GM18508 (cell line): ENCODE measurements at regions not wholly inside any gene's neighbourhood (a gene's known extent, or its start where the extent isn't known, plus 50 kb on each side); places are given as distances from the start of the nearest gene placed in this dataset.

ENCODE experiments used
- ATAC-seq: cut with Tn5 transposase; IDR thresholded peaks from one replicate; pipeline ENCODE4 v1.9.1; 2021; ENCODE audit warnings: moderate number of reproducible peaks; ENCODE audit not compliant: insufficient read depth, unreplicated experiment

DNA sequence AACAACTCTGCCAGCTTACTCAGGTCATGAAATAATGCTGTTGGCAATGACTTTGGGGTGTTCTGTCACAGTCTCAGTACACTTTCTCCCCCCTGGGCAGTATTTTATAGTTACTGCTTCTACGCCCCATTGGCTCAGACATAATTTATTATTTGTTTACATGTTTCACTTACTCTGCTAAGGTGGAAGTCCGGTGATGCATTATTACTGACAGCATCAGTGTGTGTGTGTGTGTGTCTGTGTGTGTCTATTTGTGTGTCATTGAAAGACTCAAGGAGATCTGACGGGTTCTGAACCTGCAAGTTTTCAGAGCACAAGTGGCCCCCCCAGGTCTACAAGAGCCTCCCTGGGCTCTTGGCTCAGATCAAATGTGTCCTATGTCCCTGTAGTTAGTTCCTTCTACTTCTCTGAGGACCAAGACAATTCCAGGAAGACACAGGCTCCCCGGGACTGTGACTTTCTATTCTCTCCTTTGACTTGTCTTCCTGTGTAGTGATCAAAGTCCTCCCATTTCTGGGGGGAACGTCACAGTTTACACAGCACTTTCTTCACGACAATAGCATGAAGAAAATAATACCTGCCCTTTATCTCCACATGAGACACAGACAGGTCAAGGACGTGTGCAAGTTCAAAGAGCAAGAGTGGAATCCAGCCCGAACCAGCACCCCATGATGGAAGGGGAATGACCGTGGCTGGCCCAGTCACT, 283.7 kb upstream of the GATB start:
- no peak for ATAC-seq

DNA sequence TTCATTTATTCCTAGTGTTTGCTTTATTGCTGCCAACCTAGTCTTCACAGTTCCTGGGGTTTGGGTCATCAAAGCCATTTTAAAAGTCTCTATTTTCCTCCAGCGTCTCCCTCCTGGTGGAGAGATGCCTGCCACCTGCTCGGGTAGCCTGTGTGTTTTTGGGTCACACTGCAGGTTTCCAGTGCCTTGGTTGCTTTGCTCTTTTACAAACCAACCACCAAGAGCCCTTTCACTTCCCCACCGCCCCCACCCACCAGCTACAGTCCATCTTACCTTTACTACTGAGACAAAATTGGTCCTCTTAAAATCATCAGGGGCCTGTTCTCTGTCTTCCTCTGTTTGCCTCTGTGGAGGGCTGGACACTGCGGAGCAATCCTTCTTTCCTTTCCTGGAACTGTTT, 280.5 kb upstream of the GATB start:
- ATAC-seq: no peak

DNA sequence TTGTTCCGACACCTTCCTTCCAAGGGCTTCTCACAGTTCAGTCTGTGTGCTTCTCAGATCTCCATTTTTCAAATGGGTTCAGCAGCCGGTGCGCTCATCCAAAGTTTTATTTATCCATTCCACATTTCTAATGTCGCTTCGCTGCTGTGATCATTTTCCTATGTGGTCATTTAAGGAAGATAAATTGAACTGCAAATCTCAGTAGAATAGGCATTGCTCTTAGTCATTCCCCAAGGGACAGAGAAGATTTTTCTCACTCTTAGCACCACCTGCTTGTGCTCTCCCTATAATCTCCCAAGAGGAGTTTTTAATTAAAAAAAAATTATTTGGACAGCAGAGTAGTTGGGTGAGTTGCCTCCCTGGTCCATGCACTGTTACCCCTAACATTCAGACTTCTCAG, 278.9 kb upstream of the GATB start:
- no peak for ATAC-seq

DNA sequence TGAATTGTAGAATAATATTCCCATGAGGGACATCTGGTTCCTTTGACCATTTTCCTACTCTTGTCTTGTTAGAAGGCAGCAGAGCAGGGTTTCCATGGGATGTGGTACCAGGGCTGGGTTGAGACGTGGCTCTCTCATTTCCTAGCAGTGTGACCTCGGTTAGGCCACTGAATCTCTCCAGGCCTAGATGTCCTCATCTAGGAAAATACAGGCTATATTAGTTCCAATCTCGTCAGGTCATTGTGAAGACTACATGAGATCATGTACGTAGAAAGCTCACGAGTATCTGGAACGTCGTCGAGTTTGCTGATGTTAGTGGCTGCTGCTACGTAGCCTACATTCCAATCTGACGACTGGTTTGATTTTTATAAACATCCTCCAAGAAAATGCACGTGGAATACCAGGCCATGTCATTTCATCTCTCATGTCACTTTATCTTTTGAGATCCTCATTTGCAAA, 278.2 kb upstream of the GATB start:
- no peak for ATAC-seq

DNA sequence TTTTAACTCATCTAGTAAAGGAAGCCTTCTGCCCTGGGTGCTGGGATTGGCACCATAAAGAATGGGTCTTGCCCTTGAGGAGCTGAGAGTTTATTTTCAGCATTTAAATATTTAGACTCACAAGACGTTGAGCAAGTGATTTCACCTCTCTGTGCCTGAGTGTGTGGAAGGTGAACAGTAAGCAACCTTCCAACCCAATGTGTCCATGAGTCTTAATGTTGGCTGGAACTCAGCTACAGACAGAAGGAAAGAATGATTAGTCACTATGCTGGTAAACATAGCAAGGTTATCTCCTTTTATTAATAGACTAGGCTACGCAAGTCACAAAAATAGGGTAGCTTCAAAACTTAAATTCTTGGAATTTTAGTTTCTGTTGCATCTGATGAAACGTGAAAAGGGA, 277.4 kb upstream of the GATB start:
- no peak for ATAC-seq

DNA sequence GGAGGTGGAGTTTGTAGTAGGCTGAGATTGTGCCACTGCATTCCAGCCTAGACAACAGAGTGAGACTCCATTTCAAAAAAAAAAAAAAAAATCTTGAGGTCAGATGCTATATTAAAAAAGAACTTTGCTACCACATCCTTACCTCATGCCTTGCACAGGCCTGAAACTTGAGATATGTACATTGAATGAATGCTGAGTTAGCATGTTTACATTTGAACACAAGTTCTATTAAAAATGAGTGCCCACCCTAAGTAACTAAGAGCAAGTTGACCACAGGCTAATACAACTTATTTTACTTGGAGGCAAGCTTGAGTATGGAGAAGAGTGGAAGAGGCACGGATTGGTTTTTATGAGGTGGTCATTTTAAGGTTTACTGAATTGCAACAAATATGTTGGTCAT, 276.6 kb upstream of the GATB start:
- no peak for ATAC-seq

DNA sequence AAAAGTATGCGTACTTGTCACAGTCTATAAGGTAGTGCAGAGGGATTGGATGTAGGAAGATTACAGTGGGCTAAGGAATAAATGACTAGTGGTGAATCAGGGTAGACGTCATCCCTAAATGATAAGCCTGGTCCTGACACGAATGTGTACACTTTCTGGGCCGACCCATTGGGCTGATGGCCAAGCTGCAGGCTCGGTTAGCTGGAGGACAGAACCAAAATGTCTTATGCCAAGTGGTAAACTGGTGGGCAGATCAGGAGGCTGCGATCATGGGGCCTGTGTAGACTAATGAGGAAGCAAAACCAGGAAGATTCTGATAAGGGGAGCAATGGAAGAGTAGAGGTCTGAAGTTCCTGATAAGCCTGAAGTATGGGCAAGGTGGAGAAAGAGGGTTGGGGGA, 272.8 kb upstream of the GATB start:
- ATAC-seq: no peak

DNA sequence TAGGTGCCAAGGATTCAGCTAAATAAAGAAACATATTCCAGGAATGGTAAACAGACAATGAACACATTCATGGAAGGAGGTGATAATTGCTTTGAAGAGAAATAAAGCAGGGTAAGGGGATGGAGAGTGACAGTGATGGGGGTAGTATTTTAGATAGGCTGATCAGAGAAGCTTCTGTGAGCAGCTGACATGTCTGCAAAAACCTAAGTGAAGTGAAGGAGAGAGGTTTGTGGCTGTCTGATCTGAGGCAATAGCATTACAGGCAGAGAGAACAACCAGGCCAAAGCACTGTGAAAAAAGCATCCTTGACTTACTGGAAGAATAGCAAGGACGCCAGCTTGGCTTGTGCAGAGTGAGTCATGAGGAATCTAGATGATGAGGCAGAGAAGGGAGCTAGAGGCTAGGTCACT, 271.9 kb upstream of the GATB start:
- ATAC-seq: no peak

DNA sequence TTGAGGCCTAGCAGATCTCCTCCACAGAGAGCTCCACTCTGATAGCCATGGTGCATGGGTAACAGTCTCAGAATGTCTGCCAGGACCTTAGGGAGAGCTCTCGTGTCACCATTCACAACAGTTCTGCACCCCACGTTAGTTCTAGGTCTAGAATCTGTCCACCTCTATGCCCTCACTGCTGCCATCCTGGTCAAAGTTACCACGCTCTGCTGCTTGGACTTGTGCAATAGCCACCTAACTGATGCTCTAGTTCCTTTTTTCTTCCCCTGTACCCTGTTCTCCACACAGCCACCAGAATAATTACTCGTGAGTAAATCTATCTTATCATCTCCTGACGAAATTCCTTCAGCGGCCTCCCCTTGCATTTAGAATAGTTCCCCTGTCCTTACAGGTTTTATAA, 268.8 kb upstream of the GATB start:
- no peak for ATAC-seq

DNA sequence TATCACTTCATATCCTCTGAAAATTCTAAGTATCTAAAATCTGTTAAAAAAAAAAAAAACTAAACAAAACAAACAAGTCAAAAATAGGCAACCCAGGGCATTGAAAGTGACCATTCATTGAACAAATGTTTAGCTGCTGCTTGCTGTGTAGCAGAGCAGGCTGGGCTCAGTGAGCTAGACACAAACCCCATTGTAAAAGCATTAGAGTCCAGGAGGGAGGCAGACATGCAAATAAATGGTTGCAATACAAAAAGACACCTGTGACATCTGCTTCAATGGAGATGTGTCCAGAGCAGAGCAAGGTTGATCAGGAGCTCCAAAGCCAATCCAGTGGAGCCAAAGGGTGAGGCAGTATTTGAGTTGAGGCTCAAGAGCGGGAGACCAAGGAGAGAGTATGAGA, 267.3 kb upstream of the GATB start:
- no peak for ATAC-seq

DNA sequence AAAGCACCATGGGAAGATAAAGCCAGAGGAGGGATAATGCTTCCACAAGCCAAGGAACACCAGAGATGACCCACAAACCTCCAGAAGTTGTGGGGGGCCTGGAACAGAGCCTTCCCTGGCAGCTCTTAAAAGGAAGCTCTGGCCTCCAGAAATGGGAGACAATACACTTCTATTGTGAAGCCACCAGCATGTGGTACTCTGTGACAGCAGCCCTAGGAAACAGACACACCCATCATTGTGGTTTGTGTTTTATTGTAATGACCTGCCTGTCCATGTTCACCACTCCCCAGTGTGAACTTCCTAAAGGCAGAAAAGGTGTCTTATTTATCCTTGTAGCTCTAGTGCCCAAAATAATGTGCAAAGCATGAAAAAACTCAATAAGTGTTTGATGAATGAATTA, 264.1 kb upstream of the GATB start:
- ATAC-seq: no peak

DNA sequence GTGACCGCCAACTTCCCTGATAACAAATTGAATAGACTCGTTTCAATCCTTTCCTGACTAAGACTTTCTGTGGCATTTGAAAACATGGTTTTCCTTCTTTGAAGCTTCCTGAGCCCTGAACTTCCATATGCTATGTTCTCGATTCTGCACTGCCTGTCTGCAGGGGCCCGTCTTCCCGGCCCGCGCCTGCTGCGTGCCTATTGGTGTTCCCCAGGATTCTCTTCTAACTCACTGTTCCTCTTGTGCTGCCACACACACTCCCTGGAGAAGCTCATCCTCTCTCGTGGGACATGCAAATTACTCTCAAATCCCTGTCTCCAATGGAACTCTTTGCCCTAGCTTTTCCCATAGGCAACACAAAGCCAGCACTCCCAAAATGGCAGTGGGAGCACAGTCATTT, 262.9 kb upstream of the GATB start:
- ATAC-seq: no peak

DNA sequence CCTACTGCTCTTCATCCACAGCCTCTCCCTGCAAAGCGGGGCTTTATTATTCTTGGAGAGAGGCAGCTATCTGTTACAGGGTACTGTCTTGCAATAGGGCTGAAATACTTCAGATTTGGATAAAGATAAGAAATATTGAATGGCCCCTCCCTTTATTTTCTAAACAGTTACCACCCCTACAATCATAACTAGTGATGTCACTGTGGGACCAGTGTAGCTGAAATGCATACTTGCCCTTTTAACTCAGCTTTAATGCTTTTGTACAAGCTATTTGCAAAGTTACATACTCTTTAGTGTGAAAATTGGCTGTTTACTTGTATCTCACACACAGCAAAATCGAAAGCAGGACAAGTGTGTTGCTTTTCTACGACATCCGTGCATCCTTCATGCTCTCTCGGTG, 261.7 kb upstream of the GATB start:
- ATAC-seq: no peak

DNA sequence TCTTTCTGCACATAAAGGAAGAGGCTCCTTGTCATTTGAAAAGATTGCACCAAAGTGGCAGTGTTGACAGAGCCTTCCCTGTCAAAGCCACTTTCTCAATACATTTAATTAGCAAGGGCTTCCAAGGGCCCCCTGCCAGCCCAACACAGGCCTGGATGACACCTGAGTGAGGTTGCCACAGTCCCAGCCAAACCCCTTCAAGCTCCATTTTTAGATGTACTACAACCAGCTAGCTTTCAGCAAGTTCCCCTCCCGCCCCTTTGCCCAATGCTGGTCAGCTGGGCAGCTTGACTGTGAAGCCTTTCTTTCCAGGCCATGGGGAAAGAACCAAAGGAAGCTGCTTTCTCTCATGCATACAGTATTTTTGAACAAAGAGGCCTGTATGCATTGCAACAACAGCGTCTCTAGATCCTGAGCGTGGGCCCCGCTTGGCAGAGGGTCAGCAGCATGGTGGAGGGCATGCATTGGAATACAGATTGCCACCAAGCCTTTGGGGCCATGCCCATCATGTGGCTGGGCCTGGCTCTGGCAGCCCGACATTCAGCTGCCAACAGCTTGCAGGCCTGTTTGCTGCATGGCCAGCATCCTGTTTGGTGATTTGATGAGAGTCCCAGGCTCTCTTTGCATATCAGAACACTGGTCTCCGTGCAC, 261.1 kb upstream of the GATB start:
- no peak for ATAC-seq

DNA sequence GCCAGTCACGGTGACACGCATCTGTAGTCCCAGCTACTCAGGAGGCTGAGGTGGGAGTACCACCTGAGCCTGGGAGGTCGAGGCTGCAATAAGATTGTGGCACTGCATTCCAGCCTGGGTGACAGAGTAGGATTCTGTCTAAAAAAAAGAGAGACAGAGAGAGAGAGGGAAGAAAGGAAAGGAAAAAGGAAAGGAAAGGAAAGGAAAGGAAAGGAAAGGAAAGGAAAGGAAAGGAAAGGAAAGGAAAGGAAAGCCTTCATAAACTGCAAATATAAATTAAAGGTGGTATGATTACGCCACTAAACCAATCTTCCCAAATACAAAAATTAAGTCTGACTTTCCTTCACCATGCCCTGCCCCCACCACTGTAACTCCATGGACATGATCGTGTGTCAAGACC, 259.3 kb upstream of the GATB start:
- no peak for ATAC-seq

DNA sequence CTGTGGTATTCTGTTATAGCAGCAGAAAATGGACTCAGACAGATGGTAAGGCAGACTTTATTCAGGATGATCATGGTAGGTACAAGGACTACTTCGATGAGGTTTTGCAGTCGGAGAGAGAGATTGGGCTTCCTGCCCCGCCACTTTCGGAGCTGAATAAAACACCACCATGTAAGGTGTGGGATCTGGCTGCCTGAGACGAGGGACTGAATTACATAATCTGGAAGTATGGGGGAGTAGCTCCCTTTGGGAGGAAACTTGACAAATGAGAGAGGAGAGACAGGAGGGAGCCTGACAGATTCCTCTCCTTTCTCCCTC, 255.5 kb upstream of the GATB start:
- ATAC-seq: no peak

DNA sequence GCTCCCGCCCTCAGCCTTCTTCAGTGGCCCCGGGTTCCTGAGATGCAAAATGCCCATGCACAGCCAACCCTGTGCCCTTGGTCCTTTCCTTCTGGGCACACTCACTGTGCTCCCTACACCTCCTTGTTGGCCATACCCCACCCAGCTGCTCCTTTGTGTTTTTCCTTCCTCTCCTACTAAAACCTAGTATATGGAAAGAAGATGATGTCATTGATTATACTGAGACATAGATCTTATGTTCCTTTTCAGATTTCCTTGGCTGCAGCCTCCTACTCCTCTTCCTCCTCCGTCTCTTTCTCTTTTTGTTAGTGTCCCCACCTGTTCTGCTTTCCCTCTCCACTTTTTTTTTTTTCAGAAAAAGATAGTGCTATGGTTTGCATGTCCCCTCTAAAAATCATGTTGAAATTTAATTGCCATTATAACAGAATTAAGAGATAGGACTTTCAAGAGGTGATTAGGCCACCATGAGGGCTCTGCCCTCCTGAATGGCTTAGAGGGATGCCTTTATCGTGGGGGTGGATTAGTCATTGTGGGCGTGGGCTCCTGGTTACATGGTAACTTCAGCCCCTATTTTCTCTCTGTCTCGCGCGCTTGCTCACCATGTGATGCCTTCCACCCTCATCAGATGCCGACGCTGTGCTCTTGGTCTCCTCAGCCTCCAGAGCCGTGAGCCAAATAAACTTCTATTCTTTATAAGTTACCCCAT, 254.9 kb upstream of the GATB start:
- ATAC-seq: no peak

DNA sequence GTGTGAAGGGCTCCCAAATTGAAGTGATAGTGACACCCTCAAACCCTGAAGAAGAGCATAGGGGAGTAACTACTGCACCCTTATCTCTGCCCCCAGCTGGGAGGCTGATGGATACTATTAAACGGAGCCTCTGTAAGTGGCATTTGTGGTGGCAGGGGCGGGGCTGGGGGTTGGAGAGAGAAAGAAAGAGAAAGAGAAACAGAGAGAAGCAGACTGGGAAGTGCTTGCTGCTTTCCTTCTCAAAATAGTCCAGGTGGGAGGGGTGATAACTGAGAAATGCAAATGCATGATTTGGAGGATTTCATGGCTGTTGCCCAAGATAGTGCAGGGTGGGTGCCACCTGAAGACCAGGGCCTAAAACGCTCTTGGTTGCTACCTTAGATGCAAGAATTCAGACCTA, 253.5 kb upstream of the GATB start:
- ATAC-seq: peak; percentile 89

DNA sequence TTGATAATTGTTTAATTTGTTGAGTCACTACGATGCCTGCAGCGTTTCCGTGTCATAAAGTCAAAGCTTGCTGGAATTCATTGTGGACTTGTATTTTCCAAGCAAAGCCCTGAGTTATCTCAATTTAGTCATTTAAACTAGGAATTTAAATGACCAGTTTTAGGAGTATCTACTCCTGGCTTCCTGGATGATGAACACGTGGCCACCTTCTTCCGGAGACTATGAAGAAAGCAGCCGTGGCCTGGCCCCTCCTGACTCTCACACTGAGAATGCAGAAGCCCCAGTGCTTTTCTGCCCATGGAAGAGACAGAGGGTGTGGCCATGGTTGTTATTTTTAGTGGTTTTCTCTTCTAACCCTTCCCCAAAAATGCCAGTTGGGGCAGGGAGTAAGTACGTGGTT, 250.7 kb upstream of the GATB start:
- no peak for ATAC-seq

DNA sequence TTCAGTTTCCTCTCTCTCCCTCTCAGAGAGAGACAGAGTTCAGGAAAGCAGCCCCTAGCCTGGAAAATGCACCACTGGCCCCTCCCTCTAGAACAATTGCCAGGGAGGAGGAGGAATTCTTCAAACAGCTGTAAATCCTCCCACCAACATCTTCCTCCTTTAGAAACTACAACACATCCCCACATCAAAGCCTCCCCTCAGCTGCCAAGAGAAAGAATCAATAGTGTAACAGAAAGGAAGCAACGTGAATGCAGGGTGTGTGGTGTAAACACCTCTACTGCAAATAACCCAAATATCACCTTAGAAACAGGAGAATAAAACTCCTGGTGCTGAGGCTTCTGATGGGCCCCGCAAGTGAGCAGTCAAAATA, 249.9 kb upstream of the GATB start:
- ATAC-seq: no peak

DNA sequence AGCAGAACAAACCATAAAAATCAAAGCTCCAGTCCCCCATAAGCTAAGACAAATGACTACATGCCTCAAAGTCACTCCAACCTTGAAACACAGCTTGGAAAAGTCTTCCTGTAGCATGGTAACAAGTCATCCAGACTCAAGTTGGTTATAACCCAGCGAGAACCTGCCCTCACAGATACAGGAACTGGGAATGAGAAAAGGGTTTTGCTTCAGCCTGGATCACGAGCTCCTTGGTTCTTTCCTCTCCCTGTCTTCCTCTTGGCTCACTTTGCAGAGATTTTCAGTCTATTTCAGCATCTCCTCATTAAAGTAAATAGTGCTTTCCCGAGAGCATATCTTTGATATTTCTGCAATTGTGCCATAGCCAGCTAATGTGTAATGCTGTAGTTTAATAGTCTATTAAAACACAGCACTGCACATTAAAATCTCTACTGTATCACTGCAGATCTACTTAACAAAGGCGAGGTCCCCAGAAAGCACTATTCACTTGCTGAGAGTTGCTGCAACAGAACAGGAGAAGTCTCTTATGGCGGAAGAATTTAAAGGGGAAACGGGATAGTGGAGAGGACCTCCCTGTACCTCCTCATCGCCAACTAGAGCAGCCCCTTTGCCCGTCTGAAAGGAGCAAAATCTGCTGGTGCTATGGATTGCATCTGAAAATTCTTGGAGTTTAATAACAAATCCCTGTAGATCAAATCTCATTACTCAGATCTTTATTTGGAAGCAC, 249.3 kb upstream of the GATB start:
- ATAC-seq: no peak
